ENCODE measurements at regions not wholly inside any gene's neighbourhood (a gene's known extent, or its start where the extent isn't known, plus 50 kb on each side); places are given as distances from the start of the nearest gene placed in this dataset.

DNA sequence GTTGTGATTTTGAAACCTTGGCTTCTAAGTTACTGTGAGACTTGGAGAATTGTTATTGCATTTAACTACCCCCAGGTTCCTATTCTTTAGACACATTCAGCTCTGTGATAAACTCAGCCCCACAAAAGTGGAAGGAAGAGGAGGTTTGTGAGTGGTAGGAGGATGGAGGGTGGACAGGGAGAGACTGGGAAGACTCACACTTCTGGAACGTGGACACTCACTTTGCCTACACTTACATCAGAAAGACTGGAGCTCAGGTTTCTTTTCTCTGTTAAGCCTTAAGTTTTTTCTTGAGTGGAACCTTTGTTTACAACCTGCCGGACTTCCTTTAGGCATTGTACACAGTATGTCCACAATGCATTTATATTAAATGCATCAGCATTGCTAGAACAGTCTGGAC is 99.0 kb downstream of the AREG start:
- Histone ChIP-seq H4K20me1 (ENCODE audit: insufficient read depth, low read length) (no peaks in the 10 kb centered on the region), H3K4me1 (ENCODE audit: insufficient read depth, low read length) (peaks cover 12% of the 10 kb centered on the region), H3K36me3 (ENCODE audit: insufficient read depth, low read length) (no peaks in the 10 kb centered on the region), H3K9ac (ENCODE audit: low read length) (no peak overlapping the region), H3K4me3 (ENCODE audit: insufficient read depth, low read depth, low read length) (no peak overlapping the region), H3K79me2 (ENCODE audit: insufficient read depth, low read length) (no peaks in the 10 kb centered on the region), H3K9me3 (ENCODE audit: insufficient read depth, low read depth, low read length) (no peaks in the 10 kb centered on the region), H2AFZ (ENCODE audit: low read depth, low read length) (no peak overlapping the region), H3K4me2 (ENCODE audit: low read length) (peak overlapping the region; percentile 49), H3K27ac (ENCODE audit: low read depth, low read length) (no peak overlapping the region), H3K27me3 (ENCODE audit: insufficient read depth, low read length) (no peaks in the 10 kb centered on the region)
- TF ChIP-seq EZH2 (IDR thresholded peaks at IDR 0.05; ENCODE audit: insufficient read depth, low read length): no peak
- TF ChIP-seq, protein P1, sequence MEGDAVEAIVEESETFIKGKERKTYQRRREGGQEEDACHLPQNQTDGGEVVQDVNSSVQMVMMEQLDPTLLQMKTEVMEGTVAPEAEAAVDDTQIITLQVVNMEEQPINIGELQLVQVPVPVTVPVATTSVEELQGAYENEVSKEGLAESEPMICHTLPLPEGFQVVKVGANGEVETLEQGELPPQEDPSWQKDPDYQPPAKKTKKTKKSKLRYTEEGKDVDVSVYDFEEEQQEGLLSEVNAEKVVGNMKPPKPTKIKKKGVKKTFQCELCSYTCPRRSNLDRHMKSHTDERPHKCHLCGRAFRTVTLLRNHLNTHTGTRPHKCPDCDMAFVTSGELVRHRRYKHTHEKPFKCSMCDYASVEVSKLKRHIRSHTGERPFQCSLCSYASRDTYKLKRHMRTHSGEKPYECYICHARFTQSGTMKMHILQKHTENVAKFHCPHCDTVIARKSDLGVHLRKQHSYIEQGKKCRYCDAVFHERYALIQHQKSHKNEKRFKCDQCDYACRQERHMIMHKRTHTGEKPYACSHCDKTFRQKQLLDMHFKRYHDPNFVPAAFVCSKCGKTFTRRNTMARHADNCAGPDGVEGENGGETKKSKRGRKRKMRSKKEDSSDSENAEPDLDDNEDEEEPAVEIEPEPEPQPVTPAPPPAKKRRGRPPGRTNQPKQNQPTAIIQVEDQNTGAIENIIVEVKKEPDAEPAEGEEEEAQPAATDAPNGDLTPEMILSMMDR (IDR thresholded peaks at IDR 0.05; ENCODE audit: insufficient read depth, low read depth, low read length): no peak
- Mint-ChIP-seq H3K4me3 (ENCODE audit: unreplicated experiment) (no peak overlapping the region), H3K9me3 (ENCODE audit: unreplicated experiment) (no peaks in the 10 kb centered on the region), H3K27ac (ENCODE audit: unreplicated experiment) (no peak overlapping the region), H3K27me3 (ENCODE audit: low read depth, unreplicated experiment) (no peaks in the 10 kb centered on the region), H3K4me1 (ENCODE audit: low read depth, unreplicated experiment) (peaks cover 20% of the 10 kb centered on the region), H3K36me3 (ENCODE audit: low read depth, unreplicated experiment) (no peaks in the 10 kb centered on the region)
- no peak for FAIRE-seq
- DNase-seq (ENCODE audit: low read depth): peak; percentile 78

DNA sequence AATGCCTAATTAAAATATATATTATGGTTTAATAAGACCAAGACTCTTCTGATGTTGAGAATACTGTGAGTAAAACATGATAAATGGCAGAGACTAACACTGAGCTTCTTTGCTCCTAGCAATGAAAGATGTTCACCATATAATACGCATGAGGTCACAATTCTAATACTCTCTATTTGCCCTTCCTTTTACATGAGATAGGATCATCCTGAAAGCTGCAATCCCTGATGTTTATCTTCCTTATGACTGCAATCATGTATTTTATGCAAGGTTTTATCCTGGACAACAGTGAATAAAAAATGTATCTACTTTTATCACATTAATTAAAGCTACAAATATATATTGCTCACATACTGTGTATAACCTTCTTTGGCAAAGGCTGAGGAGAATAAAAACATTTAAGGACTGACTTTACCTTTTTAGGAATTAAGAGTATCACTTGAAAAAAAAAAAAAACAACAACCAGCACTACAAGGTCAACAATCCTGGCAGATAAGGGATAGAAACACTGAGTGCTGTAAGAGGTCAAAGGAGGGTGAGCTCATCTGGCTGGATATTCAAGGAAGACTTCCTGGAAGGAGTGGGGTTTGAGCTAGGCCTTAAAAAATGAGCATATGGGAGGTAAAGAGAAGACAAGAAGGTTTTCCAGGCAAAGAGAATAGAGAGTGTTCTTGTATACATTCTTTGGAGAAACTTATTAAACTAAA is 99.9 kb downstream of the AREG start:
- no peak overlapping the region for H3K4me3 Mint-ChIP-seq (ENCODE audit: unreplicated experiment)

DNA sequence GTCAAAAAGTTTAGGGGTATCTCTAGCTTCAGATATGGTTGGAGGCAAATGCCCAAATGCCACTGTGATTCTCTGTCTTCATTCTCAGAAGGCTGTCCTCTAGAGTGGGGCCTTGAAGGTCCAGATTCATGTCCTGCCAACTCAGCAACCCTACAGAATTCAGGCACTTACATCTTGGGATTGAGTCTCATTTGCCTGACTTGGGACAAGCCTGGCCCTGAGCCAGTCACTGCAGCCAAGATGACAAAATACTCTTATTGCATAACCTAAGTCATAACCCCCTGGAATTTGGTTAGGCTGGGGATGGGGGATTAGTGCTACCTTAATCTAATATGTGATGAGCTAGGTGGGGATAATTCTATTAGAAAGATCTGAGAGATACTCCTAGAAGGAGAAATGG is 100.5 kb downstream of the AREG start:
- DNase-seq (ENCODE audit: low read depth) (no peak), FAIRE-seq (no peak)
- Mint-ChIP-seq H3K27me3 (ENCODE audit: low read depth, unreplicated experiment) (no peaks in the 10 kb centered on the region), H3K36me3 (ENCODE audit: low read depth, unreplicated experiment) (no peaks in the 10 kb centered on the region), H3K4me3 (ENCODE audit: unreplicated experiment) (no peak overlapping the region), H3K9me3 (ENCODE audit: unreplicated experiment) (no peaks in the 10 kb centered on the region), H3K4me1 (ENCODE audit: low read depth, unreplicated experiment) (peaks cover 8% of the 10 kb centered on the region), H3K27ac (ENCODE audit: unreplicated experiment) (no peak overlapping the region)
- Histone ChIP-seq H4K20me1 (ENCODE audit: insufficient read depth, low read length) (no peaks in the 10 kb centered on the region), H3K9me3 (ENCODE audit: insufficient read depth, low read depth, low read length) (no peaks in the 10 kb centered on the region), H3K4me1 (ENCODE audit: insufficient read depth, low read length) (peaks cover 6% of the 10 kb centered on the region), H3K79me2 (ENCODE audit: insufficient read depth, low read length) (no peaks in the 10 kb centered on the region), H3K4me2 (ENCODE audit: low read length) (no peak overlapping the region), H3K27me3 (ENCODE audit: insufficient read depth, low read length) (no peaks in the 10 kb centered on the region), H3K4me3 (ENCODE audit: insufficient read depth, low read depth, low read length) (no peak overlapping the region), H3K27ac (ENCODE audit: low read depth, low read length) (no peak overlapping the region), H3K9ac (ENCODE audit: low read length) (no peak overlapping the region), H3K36me3 (ENCODE audit: insufficient read depth, low read length) (no peaks in the 10 kb centered on the region), H2AFZ (ENCODE audit: low read depth, low read length) (no peak overlapping the region)
- TF ChIP-seq EZH2 (IDR thresholded peaks at IDR 0.05; ENCODE audit: insufficient read depth, low read length): no peak
- TF ChIP-seq, protein P1 (IDR thresholded peaks at IDR 0.05; ENCODE audit: insufficient read depth, low read depth, low read length): no peak

More for the DNA sequence above, 99.9 kb downstream of the AREG start:
- peaks cover 13% of the 10 kb centered on the region for H3K4me1 Mint-ChIP-seq (ENCODE audit: low read depth, unreplicated experiment)
- no peak for DNase-seq (ENCODE audit: low read depth)
- no peaks in the 10 kb centered on the region for H3K9me3 Mint-ChIP-seq (ENCODE audit: unreplicated experiment)
- no peaks in the 10 kb centered on the region for H3K79me2 ChIP-seq (ENCODE audit: insufficient read depth, low read length)
- peaks cover 8% of the 10 kb centered on the region for H3K4me1 ChIP-seq (ENCODE audit: insufficient read depth, low read length)
- no peak overlapping the region for H3K27ac Mint-ChIP-seq (ENCODE audit: unreplicated experiment)
- no peaks in the 10 kb centered on the region for H3K36me3 ChIP-seq (ENCODE audit: insufficient read depth, low read length)
- no peaks in the 10 kb centered on the region for H3K27me3 ChIP-seq (ENCODE audit: insufficient read depth, low read length)
- H3K4me3 ChIP-seq (ENCODE audit: insufficient read depth, low read depth, low read length): no peak overlapping the region
- no peak overlapping the region for H2AFZ ChIP-seq (ENCODE audit: low read depth, low read length)
- H3K9ac ChIP-seq (ENCODE audit: low read length): no peak overlapping the region
- H3K4me2 ChIP-seq (ENCODE audit: low read length): no peak overlapping the region
- no peaks in the 10 kb centered on the region for H3K27me3 Mint-ChIP-seq (ENCODE audit: low read depth, unreplicated experiment)
- FAIRE-seq: no peak
- H3K36me3 Mint-ChIP-seq (ENCODE audit: low read depth, unreplicated experiment): no peaks in the 10 kb centered on the region
- H3K9me3 ChIP-seq (ENCODE audit: insufficient read depth, low read depth, low read length): no peaks in the 10 kb centered on the region
- no peaks in the 10 kb centered on the region for H4K20me1 ChIP-seq (ENCODE audit: insufficient read depth, low read length)
- TF ChIP-seq, protein P1 (IDR thresholded peaks at IDR 0.05; ENCODE audit: insufficient read depth, low read depth, low read length): no peak
- no peak overlapping the region for H3K27ac ChIP-seq (ENCODE audit: low read depth, low read length)
